GM19455 (cell line): ENCODE measurements at regions not wholly inside any gene's neighbourhood (a gene's known extent, or its start where the extent isn't known, plus 50 kb on each side); places are given as distances from the start of the nearest gene placed in this dataset.
"Not testable (repeated sequence)": the region's sequence is repeated elsewhere in the genome, so short reads cannot be mapped to it uniquely, and the experiment has no call there.

ENCODE experiments used
- ATAC-seq: cut with Tn5 transposase; IDR thresholded peaks from one replicate; pipeline ENCODE4 v1.9.1; 2021; ENCODE audit not compliant: unreplicated experiment

- not testable (repeated sequence) for ATAC-seq
Measured at GRCh38 chr11:100409267-100409666, 277.8 kb upstream of the ARHGAP42 start.

GRCh38 chr11:100419518-100419917 is 267.6 kb upstream of the ARHGAP42 start:
- no peak for ATAC-seq

- no peak for ATAC-seq
Measured at GRCh38 chr11:100434821-100435641, 252.1 kb upstream of the ARHGAP42 start.

DNA sequence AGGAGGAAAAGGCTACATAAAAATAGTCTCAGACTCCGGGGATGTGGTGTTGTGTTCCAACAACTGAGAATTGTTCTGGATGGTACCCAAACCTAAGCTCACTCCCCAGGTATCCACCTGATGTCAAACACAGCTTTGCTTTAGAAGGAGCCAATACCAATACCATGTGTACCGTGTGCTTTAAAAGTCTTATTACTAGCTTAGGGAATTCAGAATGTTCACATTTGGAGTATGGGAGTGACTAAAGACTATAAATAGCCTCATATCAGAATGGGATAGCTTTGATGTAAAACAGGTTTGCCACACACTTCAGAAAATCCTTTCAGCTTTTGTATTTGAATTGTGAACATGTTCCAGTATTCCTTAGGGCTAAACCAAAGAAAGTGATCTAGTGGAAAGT is 248.7 kb upstream of the ARHGAP42 start:
- no peak for ATAC-seq

DNA sequence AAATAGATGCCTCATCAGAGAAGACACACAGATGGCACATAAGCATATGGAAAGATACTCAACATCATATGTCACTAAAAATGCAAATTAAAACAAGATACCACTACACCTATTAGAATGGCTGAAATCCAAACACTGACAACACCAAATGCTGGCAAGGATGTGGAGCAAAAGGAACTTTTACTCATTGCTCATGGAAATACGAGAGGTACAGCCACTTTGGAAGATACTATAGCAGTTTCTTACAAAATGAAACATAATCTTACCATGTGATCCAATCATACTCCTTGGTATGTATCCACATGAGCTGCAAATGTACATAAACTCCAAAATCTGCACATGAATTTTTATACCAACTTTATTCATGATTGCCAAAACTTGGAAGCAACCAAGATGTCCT is 246.0 kb upstream of the ARHGAP42 start:
- no peak for ATAC-seq

DNA sequence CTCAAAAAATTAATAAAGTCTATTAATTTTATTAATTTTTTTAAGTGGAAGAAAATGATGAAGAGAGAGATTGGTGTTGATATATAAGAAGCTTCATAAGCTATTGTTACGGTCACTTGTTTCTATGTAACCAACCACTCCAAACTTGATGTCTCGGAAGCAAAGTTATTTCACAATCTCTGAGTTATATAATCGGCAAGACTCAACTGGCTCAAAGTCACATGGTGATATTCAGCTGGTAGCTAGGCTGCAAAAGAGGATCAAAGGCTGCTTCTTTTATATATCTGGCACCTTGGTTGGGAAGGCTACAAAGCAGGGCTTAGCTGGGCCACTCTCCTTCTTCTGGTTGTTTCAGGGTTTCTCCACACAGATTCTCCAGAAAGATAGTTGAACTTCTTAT is 245.1 kb upstream of the ARHGAP42 start:
- no peak for ATAC-seq

- ATAC-seq = no peak
Measured at GRCh38 chr11:100445231-100445735, 241.8 kb upstream of the ARHGAP42 start.

DNA sequence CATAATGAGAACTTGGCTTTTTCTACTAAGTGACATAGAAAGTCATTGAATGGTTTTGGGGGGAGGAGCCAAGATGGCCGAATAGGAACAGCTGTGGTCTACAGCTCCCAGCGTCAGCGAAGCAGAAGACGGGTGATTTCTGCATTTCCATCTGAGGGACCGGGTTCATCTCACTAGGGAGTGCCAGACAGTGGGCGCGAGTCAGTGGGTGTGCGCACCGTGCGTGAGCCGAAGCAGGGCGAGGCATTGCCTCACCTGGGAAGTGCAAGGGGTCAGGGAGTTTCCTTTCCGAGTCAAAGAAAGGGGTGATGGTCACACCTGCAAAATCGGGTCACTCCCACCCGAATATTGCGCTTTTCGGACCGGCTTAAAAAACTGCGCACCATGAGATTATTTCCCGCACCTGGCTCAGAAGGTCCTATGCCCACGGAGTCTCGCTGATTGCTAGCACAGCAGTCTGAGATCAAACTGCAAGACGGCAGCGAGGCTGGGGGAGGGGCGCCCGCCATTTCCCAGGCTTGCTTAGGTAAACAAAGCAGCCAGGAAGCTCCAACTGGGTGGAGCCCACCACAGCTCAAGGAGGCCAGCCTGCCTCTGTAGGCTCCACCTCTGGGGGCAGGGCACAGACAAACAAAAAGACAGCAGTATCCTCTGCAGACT is 235.2 kb upstream of the ARHGAP42 start:
- ATAC-seq = not testable (repeated sequence)

DNA sequence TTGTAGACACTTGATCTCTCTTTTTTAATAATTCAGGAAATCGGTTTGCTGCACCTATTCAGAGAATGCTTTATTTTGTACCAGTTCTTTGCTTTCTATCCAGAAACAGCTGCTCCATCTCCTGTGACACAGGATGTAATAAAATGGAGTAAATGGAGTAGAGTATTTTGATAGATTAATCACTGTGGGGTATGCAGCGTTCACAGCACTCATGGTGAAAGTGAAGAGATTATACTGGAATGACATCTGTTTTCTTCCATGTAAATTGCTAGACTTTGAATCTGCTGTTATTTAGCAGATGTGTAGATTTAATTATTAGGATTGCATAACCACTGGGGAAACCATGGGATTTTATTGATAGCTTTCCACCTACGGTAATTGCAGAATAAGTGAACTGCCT is 227.3 kb upstream of the ARHGAP42 start:
- no peak for ATAC-seq

GRCh38 chr11:100460426-100460825 is 226.7 kb upstream of the ARHGAP42 start:
- ATAC-seq = no peak

DNA sequence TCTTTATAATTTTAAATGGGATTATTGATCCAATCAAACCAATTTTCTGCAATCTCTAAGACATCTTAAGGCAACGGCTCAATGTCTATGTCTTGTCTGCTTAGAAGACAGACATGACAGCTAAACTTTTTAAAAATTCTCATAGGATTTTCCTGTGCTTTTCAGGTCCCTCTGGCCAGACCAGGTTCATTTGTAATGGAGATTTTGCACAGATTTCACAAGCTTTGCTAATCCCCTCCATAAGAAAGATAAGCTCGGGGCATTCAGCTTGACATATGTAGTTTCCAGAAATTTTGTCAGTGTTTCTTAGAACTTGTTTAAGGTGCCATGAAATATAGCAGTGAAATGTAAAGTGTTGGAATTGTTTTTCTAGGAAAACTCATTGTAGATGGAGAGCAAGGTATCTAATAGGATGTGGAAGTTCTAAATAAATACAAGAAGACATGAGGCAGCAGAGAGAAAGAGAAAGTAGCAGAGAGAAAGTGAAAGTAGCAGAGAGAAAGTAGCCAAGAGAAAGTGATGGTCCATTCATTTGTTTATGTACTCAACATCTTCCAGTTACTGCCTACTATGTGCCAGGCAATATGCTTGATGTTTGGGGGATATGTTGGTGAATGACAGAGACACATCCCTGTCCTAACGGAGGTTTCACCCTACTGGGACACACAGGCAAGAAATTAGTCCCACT is 219.1 kb upstream of the ARHGAP42 start:
- no peak for ATAC-seq

- no peak for ATAC-seq
Measured at GRCh38 chr11:100469835-100470234, 217.3 kb upstream of the ARHGAP42 start.

DNA sequence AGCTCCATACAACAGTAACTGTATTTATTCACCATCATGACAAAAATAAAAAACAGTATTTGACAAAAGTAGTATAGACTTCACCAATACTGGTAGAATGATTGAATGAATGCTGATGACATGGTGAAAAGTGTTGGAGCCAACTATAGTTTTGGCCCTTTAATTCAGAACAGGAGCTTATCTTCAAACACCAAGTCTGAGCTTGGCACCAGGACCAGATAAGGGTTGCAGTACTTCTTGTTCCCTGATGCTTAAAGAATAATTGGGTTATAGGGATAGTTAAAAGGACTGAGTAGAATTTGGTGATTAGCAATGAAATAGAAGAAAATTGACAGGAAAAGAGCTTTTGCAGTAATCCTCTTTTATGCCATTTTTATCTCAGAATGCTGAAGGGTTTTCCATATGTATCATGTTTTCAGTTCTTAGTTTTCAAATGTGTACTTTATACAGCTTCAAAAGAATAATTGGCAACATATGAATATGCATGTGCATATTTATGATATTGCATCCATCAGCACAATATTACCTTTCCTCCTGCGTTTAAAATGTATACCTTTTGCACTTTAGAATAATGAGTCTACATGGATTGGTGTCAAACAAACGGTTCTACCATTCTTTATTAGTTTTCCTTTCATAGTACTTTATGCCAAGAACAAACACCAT is 214.2 kb upstream of the ARHGAP42 start:
- no peak for ATAC-seq

DNA sequence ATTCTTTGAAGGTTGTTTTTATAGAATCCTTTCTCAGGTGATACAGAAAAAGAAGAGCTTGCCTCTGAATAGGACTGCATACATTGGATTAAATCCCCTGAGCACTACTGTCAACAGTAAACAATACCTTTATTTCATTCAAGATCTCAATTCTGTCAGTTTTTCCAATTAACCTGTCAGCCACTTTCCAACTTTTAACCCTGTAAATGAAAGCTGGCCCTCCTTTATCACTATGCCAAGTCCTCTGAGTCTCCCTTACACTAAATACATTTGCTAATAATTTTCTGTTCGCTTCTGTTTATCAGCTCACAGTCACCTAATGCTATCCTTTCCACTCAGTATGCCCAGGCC is 213.7 kb upstream of the ARHGAP42 start:
- no peak for ATAC-seq

DNA sequence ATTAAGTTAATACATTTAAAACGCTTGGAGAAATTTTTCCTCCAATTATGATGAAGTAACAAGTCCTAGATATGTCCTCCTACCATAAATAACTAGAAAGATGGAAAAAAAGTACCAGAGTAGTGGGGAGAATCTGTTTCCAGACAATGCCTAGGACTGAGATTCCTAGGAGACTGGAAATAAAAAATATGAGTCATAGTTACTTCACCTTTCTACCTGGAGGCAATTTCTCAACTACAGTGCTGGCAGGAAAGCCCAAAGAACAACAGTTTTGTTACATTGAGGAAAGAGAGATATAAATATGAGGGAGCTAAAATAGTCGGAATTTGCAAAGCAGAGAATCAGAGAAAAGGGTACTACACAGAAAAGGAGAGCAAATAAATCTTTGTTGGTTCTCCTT is 202.1 kb upstream of the ARHGAP42 start:
- ATAC-seq = no peak

DNA sequence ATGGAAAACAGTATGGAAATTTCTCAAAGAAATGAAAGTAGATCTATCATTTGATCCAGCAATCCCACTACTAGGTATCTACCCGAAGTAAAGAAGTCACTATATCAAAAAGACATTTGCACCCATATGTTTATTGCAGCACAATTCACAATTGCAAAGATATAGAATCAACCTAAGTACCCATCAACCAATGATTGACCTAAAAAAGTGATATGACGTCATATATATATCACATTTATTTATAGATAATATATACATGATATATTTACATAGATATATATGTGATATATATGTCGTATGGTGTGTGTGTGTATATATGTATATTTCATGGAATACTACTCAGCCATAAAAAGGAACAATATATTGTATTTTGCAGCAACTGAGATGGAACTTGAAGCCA is 188.3 kb upstream of the ARHGAP42 start:
- no peak for ATAC-seq

DNA sequence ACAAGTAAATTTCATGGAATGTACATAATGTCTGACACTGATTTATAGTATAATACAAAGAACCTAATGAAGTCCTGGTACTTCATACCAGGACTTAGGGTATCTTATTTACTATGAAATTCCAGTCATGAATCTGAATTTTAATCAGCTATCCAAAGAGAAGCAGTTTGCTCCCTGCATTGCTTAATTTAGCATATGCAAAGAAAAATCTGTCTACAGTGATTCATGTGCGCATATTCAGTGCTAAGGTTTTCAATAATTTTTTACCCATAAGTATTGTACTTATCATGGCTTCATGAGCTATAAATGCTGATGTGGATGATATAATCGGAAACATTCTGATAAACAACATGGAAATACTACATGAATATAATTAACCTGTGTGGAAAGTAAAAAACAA is 185.6 kb upstream of the ARHGAP42 start:
- no peak for ATAC-seq

DNA sequence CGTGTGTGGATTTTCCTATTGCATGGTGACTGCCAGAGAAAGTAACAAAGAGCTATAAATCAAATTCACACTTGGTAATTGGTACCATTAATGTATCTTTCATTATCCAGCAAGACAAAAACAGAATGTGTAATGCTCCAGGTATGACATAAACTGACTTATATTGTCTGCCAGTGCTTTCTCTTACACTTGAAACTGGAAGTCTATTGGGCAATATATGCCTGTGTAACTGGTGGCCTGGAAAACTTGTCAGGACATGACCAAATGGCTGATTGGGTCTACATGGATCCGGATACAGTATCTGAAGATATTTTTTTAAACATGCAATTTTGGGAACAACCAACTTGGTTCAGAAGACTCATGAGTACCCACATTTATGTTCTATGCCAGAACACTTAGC is 174.6 kb upstream of the ARHGAP42 start:
- ATAC-seq = no peak

DNA sequence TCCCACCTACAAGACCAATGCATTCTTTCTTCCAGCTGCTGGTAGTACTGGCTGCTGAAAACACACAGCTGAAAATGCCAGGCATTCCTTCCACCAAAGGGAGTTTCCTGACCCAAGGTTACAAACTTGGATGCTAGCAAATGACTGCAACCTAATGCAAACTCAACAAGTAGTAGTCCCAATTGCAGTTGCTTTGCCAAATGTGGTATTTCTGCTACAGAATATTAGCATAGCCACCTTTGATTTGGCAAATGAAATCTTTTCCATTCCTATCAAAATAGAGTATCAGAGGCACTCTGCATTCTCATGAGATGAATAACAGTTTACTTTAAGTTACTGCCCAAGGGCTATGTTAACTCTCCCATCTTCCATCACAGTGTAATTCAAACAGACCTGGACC is 172.0 kb upstream of the ARHGAP42 start:
- ATAC-seq = no peak

- no peak for ATAC-seq
Measured at GRCh38 chr11:100525197-100525596, 161.9 kb upstream of the ARHGAP42 start.

GRCh38 chr11:100525635-100526034 is 161.5 kb upstream of the ARHGAP42 start:
- ATAC-seq = no peak
